ENCODE measurements at regions not wholly inside any gene's neighbourhood (a gene's known extent, or its start where the extent isn't known, plus 50 kb on each side); places are given as distances from the start of the nearest gene placed in this dataset.

DNA sequence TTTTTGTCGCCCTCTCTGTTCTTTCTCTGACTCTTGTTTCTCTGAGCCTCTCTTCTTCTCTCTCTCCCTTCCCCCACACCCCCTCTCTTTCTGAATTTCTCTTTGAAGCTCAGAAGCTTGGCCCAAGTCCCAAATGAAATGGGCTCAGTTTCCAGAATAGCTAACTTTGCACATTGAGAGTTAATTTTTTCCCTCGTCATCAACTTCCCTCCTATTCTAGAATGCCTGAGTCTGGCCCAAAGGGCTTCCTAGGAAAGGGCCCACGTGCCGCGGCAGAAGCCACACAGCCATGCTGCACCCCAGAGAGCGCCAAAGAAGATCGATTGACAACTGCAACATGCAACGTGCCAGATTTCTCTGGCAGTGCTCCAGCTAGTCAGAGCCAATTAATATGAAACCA lies 588.8 kb upstream of the KLF4 start:
- TF ChIP-seq, protein P1, sequence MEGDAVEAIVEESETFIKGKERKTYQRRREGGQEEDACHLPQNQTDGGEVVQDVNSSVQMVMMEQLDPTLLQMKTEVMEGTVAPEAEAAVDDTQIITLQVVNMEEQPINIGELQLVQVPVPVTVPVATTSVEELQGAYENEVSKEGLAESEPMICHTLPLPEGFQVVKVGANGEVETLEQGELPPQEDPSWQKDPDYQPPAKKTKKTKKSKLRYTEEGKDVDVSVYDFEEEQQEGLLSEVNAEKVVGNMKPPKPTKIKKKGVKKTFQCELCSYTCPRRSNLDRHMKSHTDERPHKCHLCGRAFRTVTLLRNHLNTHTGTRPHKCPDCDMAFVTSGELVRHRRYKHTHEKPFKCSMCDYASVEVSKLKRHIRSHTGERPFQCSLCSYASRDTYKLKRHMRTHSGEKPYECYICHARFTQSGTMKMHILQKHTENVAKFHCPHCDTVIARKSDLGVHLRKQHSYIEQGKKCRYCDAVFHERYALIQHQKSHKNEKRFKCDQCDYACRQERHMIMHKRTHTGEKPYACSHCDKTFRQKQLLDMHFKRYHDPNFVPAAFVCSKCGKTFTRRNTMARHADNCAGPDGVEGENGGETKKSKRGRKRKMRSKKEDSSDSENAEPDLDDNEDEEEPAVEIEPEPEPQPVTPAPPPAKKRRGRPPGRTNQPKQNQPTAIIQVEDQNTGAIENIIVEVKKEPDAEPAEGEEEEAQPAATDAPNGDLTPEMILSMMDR (optimal IDR thresholded peaks at IDR 0.05 in 1 of 3, IDR thresholded peaks at IDR 0.05 in 1 of 3, conservative IDR thresholded peaks at IDR 0.05 in 1 of 3; ENCODE audit: extremely low read depth in 1 of 3, insufficient read depth in 2 of 3, low read length in 3 of 3), result no peak
- TF ChIP-seq EZH2 (IDR thresholded peaks at IDR 0.05; ENCODE audit: low read length), result no peak

Measured in keratinocyte (primary cell).